WTC11 (cell line): ENCODE measurements at regions not wholly inside any gene's neighbourhood (a gene's known extent, or its start where the extent isn't known, plus 50 kb on each side); places are given as distances from the start of the nearest gene placed in this dataset.

Experiments
- ATAC-seq: fragments of 200-7000 bp; cut with Tn5 transposase; 2 replicates; pipeline ENCODE4 v1.10.0; 2021; ENCODE audit warnings: mild to moderate bottlenecking, moderate library complexity
- CTCF ChIA-PET: fragments of 300-600 bp; sonication (Branson Sonifier 250); formaldehyde crosslinking; loops from one replicate; lab custom pipeline; 2021; ENCODE audit warnings: antibody characterized with exemption; lab: Charles Lee
- POLR2A ChIA-PET: fragments of 350-600 bp; sonication (Branson Sonifier 250); formaldehyde crosslinking; loops from one replicate; lab custom pipeline; 2021; ENCODE audit warnings: antibody characterized with exemption; lab: Charles Lee
- DNase-seq: peaks from one replicate; pipeline ENCODE4 v3.0.0; 2021; ENCODE audit warnings: low spot score
- H3K27ac Mint-ChIP-seq: 2 replicates; pipeline ENCODE4 v1.8.0; 2021; ENCODE audit warnings: mixed read lengths
- H3K27me3 Mint-ChIP-seq: 2 replicates; pipeline ENCODE4 v1.8.0; 2021; ENCODE audit warnings: low read depth, mild to moderate bottlenecking, moderate library complexity, mixed read lengths
- H3K36me3 Mint-ChIP-seq: 2 replicates; pipeline ENCODE4 v1.8.0; 2021; ENCODE audit warnings: mixed read lengths
- H3K4me1 Mint-ChIP-seq: 2 replicates; pipeline ENCODE4 v1.8.0; 2022; ENCODE audit warnings: mixed read lengths
- H3K4me3 Mint-ChIP-seq: 2 replicates; pipeline ENCODE4 v1.8.0; 2021; ENCODE audit warnings: mild to moderate bottlenecking, moderate library complexity, mixed read lengths
- H3K9me3 Mint-ChIP-seq: 2 replicates; pipeline ENCODE4 v1.8.0; 2021; ENCODE audit warnings: mixed read lengths
- CREM ChIP-seq: sonication (generic); formaldehyde crosslinking; IDR thresholded peaks from 2 replicates; pipeline ENCODE4 v1.8.1; 2022; ENCODE audit warnings: mild to moderate bottlenecking, missing genetic modification reagents, moderate library complexity
- ESRRA ChIP-seq: sonication (generic); formaldehyde crosslinking; IDR thresholded peaks from 2 replicates; pipeline ENCODE4 v1.8.1; 2022; ENCODE audit warnings: mild to moderate bottlenecking, missing genetic modification reagents, borderline replicate concordance
- FOXJ3 ChIP-seq: sonication (generic); formaldehyde crosslinking; IDR thresholded peaks from 2 replicates; pipeline ENCODE4 v1.9.0; 2021; ENCODE audit warnings: missing genetic modification reagents, mild to moderate bottlenecking, borderline replicate concordance
- FOXP1 ChIP-seq: sonication (generic); formaldehyde crosslinking; IDR thresholded peaks from 2 replicates; pipeline ENCODE4 v1.8.0; 2022; ENCODE audit warnings: missing genetic modification reagents, mild to moderate bottlenecking, moderate library complexity, borderline replicate concordance
- KAT7 ChIP-seq: sonication (generic); formaldehyde crosslinking; IDR thresholded peaks from 2 replicates; pipeline ENCODE4 v1.8.1; 2023; ENCODE audit warnings: missing genetic modification reagents, mild to moderate bottlenecking, borderline replicate concordance
- TEAD4 ChIP-seq: sonication (generic); formaldehyde crosslinking; IDR thresholded peaks from 2 replicates; pipeline ENCODE4 v1.8.0; 2022; ENCODE audit warnings: mild to moderate bottlenecking, missing genetic modification reagents
- ZBTB21 ChIP-seq: sonication (generic); formaldehyde crosslinking; IDR thresholded peaks from 2 replicates; pipeline ENCODE4 v1.8.1; 2023; ENCODE audit warnings: mild to moderate bottlenecking, missing genetic modification reagents, borderline replicate concordance
- ZNF232 ChIP-seq: sonication (generic); formaldehyde crosslinking; IDR thresholded peaks from 2 replicates; pipeline ENCODE4 v1.8.0; 2022; ENCODE audit warnings: mild to moderate bottlenecking, missing genetic modification reagents
- ZNF263 ChIP-seq: sonication (generic); formaldehyde crosslinking; IDR thresholded peaks from 2 replicates; pipeline ENCODE4 v1.8.1; 2022; ENCODE audit warnings: low read depth, mild to moderate bottlenecking, moderate library complexity, missing genetic modification reagents
- TF ChIP-seq, protein P1 (sequence below): fragments of 250-450 bp; sonication (Bioruptor Pico); IDR thresholded peaks from 2 replicates; pipeline ENCODE4 v1.8.0; 2021; ENCODE audit warnings: mild to moderate bottlenecking
- TF ChIP-seq, protein P2 (sequence below): sonication (generic); formaldehyde crosslinking; IDR thresholded peaks from 2 replicates; pipeline ENCODE4 v1.8.0; 2023; ENCODE audit warnings: missing genetic modification reagents
- TF ChIP-seq, protein P3 (sequence below): sonication (generic); formaldehyde crosslinking; IDR thresholded peaks from 2 replicates; pipeline ENCODE4 v1.8.0; 2023; ENCODE audit warnings: mild to moderate bottlenecking, missing genetic modification reagents
- TF ChIP-seq, protein P4 (sequence below): sonication (generic); formaldehyde crosslinking; IDR thresholded peaks from 2 replicates; pipeline ENCODE4 v1.8.1; 2023; ENCODE audit warnings: mild to moderate bottlenecking, missing genetic modification reagents, borderline replicate concordance

DNA sequence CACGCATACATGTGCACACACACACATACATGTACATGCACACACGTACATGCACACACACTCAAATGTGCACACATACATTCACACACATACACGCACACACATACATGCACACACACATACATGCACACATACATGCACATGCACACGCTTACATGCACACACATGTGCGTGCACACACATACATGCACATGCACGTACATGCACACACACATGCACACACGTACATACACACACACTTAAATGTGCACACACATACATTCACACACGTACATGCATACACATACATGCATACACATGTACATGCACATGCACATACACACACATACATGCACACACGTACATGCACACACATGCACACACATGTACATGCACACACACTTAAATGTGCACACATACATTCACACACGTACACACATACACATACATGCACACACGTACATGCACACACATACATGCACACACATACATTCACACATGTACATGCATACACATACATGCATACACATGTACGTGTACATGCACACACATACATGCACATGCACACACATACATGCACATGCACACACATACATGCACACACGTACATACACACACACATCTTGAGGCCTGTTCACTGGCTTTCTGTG lies 283.7 kb upstream of the ID2 start:
- no peak for TF ChIP-seq ZNF263 (CRISPR knock-in tag)
- peak; percentile 62; the same call in 1 of the 2 replicates for TF ChIP-seq ZBTB21 (CRISPR knock-in tag)
- 0 out of 2 replicates have a peak, but pooled peaks cover under 1% of the 10 kb centered on the region for H3K27me3 Mint-ChIP-seq
- ChIA-PET CTCF (no interaction called here), POLR2A (no interaction called here)
- no peak overlapping the region for H3K4me3 Mint-ChIP-seq
- no peak overlapping the region for H3K27ac Mint-ChIP-seq
- DNase-seq (no peak), ATAC-seq (no peak)
- H3K36me3 Mint-ChIP-seq: peaks cover 3% of the 10 kb centered on the region; the same call in 1 of the 2 replicates
- peaks cover 13% of the 10 kb centered on the region for H3K9me3 Mint-ChIP-seq
- H3K4me1 Mint-ChIP-seq: 0 out of 2 replicates have a peak, but pooled peaks cover 6% of the 10 kb centered on the region

DNA sequence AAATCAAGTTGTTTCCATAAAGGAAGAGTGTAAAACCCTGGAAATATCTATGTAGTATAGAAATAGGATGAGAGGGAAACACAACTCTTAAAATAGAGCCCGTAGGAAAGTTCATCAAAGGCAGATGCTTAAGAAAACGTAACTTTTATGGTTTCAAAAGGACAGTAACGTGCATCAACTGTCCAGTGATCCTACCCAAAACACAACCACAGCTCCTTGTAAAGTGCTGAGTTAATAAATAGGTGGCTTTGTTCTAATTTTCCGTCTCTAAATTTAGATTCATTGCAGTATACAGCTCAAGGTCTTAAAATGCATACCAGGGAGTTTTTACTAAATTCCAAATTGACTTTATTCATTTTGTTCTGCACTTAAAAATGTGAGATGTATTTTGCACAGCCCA lies 282.1 kb upstream of the ID2 start:
- ATAC-seq: no peak
- 0 out of 2 replicates have a peak, but pooled peaks cover 3% of the 10 kb centered on the region for H3K4me1 Mint-ChIP-seq
- no peak overlapping the region for H3K27ac Mint-ChIP-seq
- H3K36me3 Mint-ChIP-seq: peaks cover 3% of the 10 kb centered on the region; the same call in 1 of the 2 replicates
- no peaks in the 10 kb centered on the region for H3K27me3 Mint-ChIP-seq
- TF ChIP-seq, protein P1, sequence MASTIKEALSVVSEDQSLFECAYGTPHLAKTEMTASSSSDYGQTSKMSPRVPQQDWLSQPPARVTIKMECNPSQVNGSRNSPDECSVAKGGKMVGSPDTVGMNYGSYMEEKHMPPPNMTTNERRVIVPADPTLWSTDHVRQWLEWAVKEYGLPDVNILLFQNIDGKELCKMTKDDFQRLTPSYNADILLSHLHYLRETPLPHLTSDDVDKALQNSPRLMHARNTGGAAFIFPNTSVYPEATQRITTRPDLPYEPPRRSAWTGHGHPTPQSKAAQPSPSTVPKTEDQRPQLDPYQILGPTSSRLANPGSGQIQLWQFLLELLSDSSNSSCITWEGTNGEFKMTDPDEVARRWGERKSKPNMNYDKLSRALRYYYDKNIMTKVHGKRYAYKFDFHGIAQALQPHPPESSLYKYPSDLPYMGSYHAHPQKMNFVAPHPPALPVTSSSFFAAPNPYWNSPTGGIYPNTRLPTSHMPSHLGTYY (CRISPR knock-in tag): no peak
- TF ChIP-seq FOXP1 (CRISPR knock-in tag) (no peak), FOXJ3 (CRISPR knock-in tag) (no peak), KAT7 (CRISPR knock-in tag) (no peak), TEAD4 (CRISPR knock-in tag) (no peak), ESRRA (CRISPR knock-in tag) (no peak), ZNF232 (CRISPR knock-in tag) (no peak), CREM (CRISPR knock-in tag) (no peak)
- TF ChIP-seq, protein P2, sequence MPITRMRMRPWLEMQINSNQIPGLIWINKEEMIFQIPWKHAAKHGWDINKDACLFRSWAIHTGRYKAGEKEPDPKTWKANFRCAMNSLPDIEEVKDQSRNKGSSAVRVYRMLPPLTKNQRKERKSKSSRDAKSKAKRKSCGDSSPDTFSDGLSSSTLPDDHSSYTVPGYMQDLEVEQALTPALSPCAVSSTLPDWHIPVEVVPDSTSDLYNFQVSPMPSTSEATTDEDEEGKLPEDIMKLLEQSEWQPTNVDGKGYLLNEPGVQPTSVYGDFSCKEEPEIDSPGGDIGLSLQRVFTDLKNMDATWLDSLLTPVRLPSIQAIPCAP (CRISPR knock-in tag): no peak
- TF ChIP-seq, protein P3, sequence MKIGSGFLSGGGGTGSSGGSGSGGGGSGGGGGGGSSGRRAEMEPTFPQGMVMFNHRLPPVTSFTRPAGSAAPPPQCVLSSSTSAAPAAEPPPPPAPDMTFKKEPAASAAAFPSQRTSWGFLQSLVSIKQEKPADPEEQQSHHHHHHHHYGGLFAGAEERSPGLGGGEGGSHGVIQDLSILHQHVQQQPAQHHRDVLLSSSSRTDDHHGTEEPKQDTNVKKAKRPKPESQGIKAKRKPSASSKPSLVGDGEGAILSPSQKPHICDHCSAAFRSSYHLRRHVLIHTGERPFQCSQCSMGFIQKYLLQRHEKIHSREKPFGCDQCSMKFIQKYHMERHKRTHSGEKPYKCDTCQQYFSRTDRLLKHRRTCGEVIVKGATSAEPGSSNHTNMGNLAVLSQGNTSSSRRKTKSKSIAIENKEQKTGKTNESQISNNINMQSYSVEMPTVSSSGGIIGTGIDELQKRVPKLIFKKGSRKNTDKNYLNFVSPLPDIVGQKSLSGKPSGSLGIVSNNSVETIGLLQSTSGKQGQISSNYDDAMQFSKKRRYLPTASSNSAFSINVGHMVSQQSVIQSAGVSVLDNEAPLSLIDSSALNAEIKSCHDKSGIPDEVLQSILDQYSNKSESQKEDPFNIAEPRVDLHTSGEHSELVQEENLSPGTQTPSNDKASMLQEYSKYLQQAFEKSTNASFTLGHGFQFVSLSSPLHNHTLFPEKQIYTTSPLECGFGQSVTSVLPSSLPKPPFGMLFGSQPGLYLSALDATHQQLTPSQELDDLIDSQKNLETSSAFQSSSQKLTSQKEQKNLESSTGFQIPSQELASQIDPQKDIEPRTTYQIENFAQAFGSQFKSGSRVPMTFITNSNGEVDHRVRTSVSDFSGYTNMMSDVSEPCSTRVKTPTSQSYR (CRISPR knock-in tag): no peak
- peaks cover 20% of the 10 kb centered on the region for H3K9me3 Mint-ChIP-seq
- no peak for DNase-seq
- no peak overlapping the region for H3K4me3 Mint-ChIP-seq
- ChIA-PET POLR2A (no interaction called here), CTCF (no interaction called here)

DNA sequence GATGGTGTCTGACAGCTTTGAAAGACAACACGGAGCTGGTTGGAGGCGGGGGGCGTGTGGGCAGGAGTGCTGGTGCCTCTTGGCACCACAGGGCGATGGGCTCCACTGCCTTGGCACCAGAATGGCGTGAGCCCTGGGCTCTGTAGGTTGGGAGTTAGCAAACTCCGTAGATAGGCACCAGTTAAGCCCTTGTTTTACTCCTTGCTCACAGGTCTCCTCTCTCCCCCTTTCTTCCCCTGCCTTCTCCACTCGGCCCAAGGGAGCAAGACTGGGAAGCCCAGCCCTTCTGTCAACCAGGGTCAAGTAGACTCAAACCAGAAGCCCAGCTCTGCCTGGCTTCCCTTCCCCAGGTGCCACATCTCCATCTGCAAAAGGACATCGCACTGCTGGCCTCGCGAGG lies 281.7 kb upstream of the ID2 start:
- H3K36me3 Mint-ChIP-seq: peaks cover 3% of the 10 kb centered on the region; the same call in 1 of the 2 replicates
- 0 out of 2 replicates have a peak, but pooled peaks cover 3% of the 10 kb centered on the region for H3K4me1 Mint-ChIP-seq
- H3K27me3 Mint-ChIP-seq: no peaks in the 10 kb centered on the region
- ChIA-PET POLR2A (no interaction called here), CTCF (no interaction called here)
- TF ChIP-seq, protein P4, sequence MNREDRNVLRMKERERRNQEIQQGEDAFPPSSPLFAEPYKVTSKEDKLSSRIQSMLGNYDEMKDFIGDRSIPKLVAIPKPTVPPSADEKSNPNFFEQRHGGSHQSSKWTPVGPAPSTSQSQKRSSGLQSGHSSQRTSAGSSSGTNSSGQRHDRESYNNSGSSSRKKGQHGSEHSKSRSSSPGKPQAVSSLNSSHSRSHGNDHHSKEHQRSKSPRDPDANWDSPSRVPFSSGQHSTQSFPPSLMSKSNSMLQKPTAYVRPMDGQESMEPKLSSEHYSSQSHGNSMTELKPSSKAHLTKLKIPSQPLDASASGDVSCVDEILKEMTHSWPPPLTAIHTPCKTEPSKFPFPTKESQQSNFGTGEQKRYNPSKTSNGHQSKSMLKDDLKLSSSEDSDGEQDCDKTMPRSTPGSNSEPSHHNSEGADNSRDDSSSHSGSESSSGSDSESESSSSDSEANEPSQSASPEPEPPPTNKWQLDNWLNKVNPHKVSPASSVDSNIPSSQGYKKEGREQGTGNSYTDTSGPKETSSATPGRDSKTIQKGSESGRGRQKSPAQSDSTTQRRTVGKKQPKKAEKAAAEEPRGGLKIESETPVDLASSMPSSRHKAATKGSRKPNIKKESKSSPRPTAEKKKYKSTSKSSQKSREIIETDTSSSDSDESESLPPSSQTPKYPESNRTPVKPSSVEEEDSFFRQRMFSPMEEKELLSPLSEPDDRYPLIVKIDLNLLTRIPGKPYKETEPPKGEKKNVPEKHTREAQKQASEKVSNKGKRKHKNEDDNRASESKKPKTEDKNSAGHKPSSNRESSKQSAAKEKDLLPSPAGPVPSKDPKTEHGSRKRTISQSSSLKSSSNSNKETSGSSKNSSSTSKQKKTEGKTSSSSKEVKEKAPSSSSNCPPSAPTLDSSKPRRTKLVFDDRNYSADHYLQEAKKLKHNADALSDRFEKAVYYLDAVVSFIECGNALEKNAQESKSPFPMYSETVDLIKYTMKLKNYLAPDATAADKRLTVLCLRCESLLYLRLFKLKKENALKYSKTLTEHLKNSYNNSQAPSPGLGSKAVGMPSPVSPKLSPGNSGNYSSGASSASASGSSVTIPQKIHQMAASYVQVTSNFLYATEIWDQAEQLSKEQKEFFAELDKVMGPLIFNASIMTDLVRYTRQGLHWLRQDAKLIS (CRISPR knock-in tag): no peak
- DNase-seq (no peak), ATAC-seq (no peak)
- no peak overlapping the region for H3K4me3 Mint-ChIP-seq
- no peak overlapping the region for H3K27ac Mint-ChIP-seq
- H3K9me3 Mint-ChIP-seq: peaks cover 23% of the 10 kb centered on the region
